SK-N-SH (cell line): ENCODE measurements at regions not wholly inside any gene's neighbourhood (a gene's known extent, or its start where the extent isn't known, plus 50 kb on each side); places are given as distances from the start of the nearest gene placed in this dataset.

Experiments
- CTCF ChIA-PET: fragments of 300-600, 350-600 bp; formaldehyde crosslinking; extraction: SDS; loops from one replicate; lab custom pipeline; 2021; lab: Yijun Ruan, JAX
- POLR2A ChIA-PET: fragments of 350-600 bp; sonication (Branson Sonifier 250); formaldehyde crosslinking; extraction: SDS; loops from one replicate; lab custom pipeline; 2020; ENCODE audit warnings: antibody characterized with exemption, inconsistent platforms; lab: Yijun Ruan, JAX
- DNase-seq: peaks from one replicate; pipeline ENCODE4 v3.0.0; 2012
- H2AFZ ChIP-seq: fragments of 200-600 bp; sonication (generic); 2 replicates; pipeline ENCODE4 v1.8.1; 2016; ENCODE audit warnings: antibody characterized with exemption, mild to moderate bottlenecking, low read depth
- H3F3A ChIP-seq: fragments of 200-600 bp; sonication (generic); replicated peaks from 2 replicates; pipeline ENCODE3; 2016; ENCODE audit warnings: antibody characterized with exemption, mild to moderate bottlenecking; ENCODE audit not compliant: insufficient read depth
- H3K27ac ChIP-seq, 2 experiments: fragments of 200-500 bp in 1 of 2; fragments of 200-600 bp in 1 of 2; sonication (Bioruptor generic) in 1 of 2; sonication (generic), shearing (Covaris generic) in 1 of 2; 2 replicates each; pipeline versions ENCODE4 v1.5.1 to v1.6.1; 2014 to 2016; ENCODE audit warnings: low read depth in 2 of 2, inconsistent platforms in 1 of 2, low read length in 1 of 2, mild to moderate bottlenecking in 1 of 2, mixed read lengths in 1 of 2
- H3K27me3 ChIP-seq: fragments of 200-600 bp; sonication (generic), shearing (Covaris generic); 2 replicates; pipeline ENCODE4 v1.6.1; 2016; ENCODE audit warnings: mixed run types; ENCODE audit not compliant: insufficient read depth
- H3K36me3 ChIP-seq, 2 experiments: fragments of 200-500 bp in 1 of 2; fragments of 200-600 bp in 1 of 2; sonication (Bioruptor generic) in 1 of 2; sonication (generic) in 1 of 2; replicated peaks in 1 of 2; 2 replicates each; pipeline versions ENCODE3 to v1.5.1; 2014 to 2016; ENCODE audit warnings: low read length in 1 of 2, mild to moderate bottlenecking in 1 of 2; ENCODE audit not compliant: insufficient read depth in 2 of 2, control insufficient read depth in 1 of 2
- H3K4me1 ChIP-seq, 2 experiments: fragments of 200-500 bp in 1 of 2; fragments of 200-600 bp in 1 of 2; sonication (Bioruptor generic) in 1 of 2; sonication (generic), shearing (Covaris generic) in 1 of 2; 2 replicates each; pipeline versions ENCODE4 v1.5.1 to v1.6.1; 2014 to 2016; ENCODE audit warnings: low read depth in 1 of 2, low read length in 1 of 2, mixed run types in 1 of 2; ENCODE audit not compliant: insufficient read depth in 2 of 2, control insufficient read depth in 1 of 2
- H3K4me2 ChIP-seq: fragments of 200-600 bp; sonication (generic), shearing (Covaris generic); 2 replicates; pipeline ENCODE4 v1.6.1; 2017; ENCODE audit warnings: mixed run types
- H3K4me3 ChIP-seq, 2 experiments: fragments of 200-500 bp in 1 of 2; fragments of 200-600 bp in 1 of 2; sonication (Bioruptor generic) in 1 of 2; sonication (generic), shearing (Covaris generic) in 1 of 2; 2 replicates each; pipeline versions ENCODE4 v1.5.1 to v1.8.1; 2014 to 2016; ENCODE audit warnings: low read depth in 2 of 2, inconsistent platforms in 1 of 2, low read length in 1 of 2, mild to moderate bottlenecking in 1 of 2, mixed read lengths in 1 of 2, moderate library complexity in 1 of 2
- H3K79me2 ChIP-seq: fragments of 200-600 bp; sonication (generic); 2 replicates; pipeline ENCODE4 v1.8.1; 2017; ENCODE audit warnings: mild to moderate bottlenecking; ENCODE audit not compliant: insufficient read depth
- H3K9ac ChIP-seq: fragments of 200-600 bp; sonication (generic); 2 replicates; pipeline ENCODE4 v1.6.1; 2017; ENCODE audit warnings: mixed run types
- H3K9me2 ChIP-seq: fragments of 200-600 bp; sonication (generic); 2 replicates; pipeline ENCODE4 v1.6.1; 2017; ENCODE audit warnings: mixed run types
- H3K9me3 ChIP-seq: fragments of 200-600 bp; sonication (generic); 2 replicates; pipeline ENCODE4 v1.6.1; 2017; ENCODE audit warnings: mixed run types, mild to moderate bottlenecking, moderate library complexity
- H4K20me1 ChIP-seq: fragments of 200-600 bp; sonication (generic); 2 replicates; pipeline ENCODE4 v1.6.1; 2017; ENCODE audit warnings: mild to moderate bottlenecking, mixed run types; ENCODE audit not compliant: insufficient read depth
- FOXJ3 ChIP-seq: sonication (generic); formaldehyde crosslinking; IDR thresholded peaks from 2 replicates; pipeline ENCODE4 v1.5.1; 2020; ENCODE audit warnings: mild to moderate bottlenecking, missing genetic modification reagents
- GABPA ChIP-seq: IDR thresholded peaks from 2 replicates; pipeline ENCODE4 v1.4.0; 2012; ENCODE audit warnings: low read depth, mild to moderate bottlenecking
- GATA2 ChIP-seq: sonication (generic); formaldehyde crosslinking; IDR thresholded peaks from 2 replicates; pipeline ENCODE4 v1.5.0; 2020; ENCODE audit warnings: mild to moderate bottlenecking, missing genetic modification reagents
- MEF2A ChIP-seq: IDR thresholded peaks from 2 replicates; pipeline ENCODE4 v1.4.0; 2012; ENCODE audit warnings: low read depth, borderline replicate concordance
- MXI1 ChIP-seq: IDR thresholded peaks from 2 replicates; pipeline ENCODE4 v1.6.1; 2012; ENCODE audit warnings: mild to moderate bottlenecking, low read depth, low read length, improper control_type of control experiment
- NFIC ChIP-seq: IDR thresholded peaks from 2 replicates; pipeline ENCODE4 v1.4.0; 2012; ENCODE audit warnings: borderline replicate concordance
- NRF1 ChIP-seq: IDR thresholded peaks from 2 replicates; pipeline ENCODE4 v1.6.1; 2012; ENCODE audit warnings: low read depth, mild to moderate bottlenecking, low read length
- POLR2AphosphoS5 ChIP-seq: IDR thresholded peaks from 2 replicates; pipeline ENCODE4 v1.6.1; 2012; ENCODE audit warnings: low read depth, low read length
- RFX5 ChIP-seq: IDR thresholded peaks from 2 replicates; pipeline ENCODE4 v1.6.1; 2012; ENCODE audit warnings: mild to moderate bottlenecking, improper control_type of control experiment, low read length
- RXRA ChIP-seq: IDR thresholded peaks from 2 replicates; pipeline ENCODE4 v1.4.0; 2012; ENCODE audit warnings: low read depth, mild to moderate bottlenecking, borderline replicate concordance
- SMC3 ChIP-seq: IDR thresholded peaks from 2 replicates; pipeline ENCODE4 v1.6.1; 2012; ENCODE audit warnings: low read depth, low read length, improper control_type of control experiment
- TAF1 ChIP-seq: IDR thresholded peaks from 2 replicates; pipeline ENCODE4 v1.6.1; 2012; ENCODE audit warnings: low read depth, mild to moderate bottlenecking, low read length, moderate library complexity, borderline replicate concordance
- TEAD4 ChIP-seq: IDR thresholded peaks from 2 replicates; pipeline ENCODE4 v1.4.0; 2012; ENCODE audit warnings: mild to moderate bottlenecking, borderline replicate concordance; ENCODE audit not compliant: insufficient read depth
- YY1 ChIP-seq: IDR thresholded peaks from 2 replicates; pipeline ENCODE4 v1.4.0; 2012; ENCODE audit warnings: low read depth, mild to moderate bottlenecking
- TF ChIP-seq, protein P1 (sequence below): fragments of 150-350 bp; IDR thresholded peaks from 2 replicates; pipeline ENCODE4 v1.6.1; 2017; ENCODE audit warnings: antibody characterized with exemption, low read length, low read depth, borderline replicate concordance
- TF ChIP-seq, protein P2 (sequence below): IDR thresholded peaks from 2 replicates; pipeline ENCODE4; 2012
- TF ChIP-seq, protein P3 (sequence below): IDR thresholded peaks from 2 replicates; pipeline ENCODE4 v1.4.0; 2012; ENCODE audit warnings: low read depth, borderline replicate concordance
- TF ChIP-seq, protein P4 (sequence below): IDR thresholded peaks from 2 replicates; pipeline ENCODE4 v1.4.0; 2012; ENCODE audit warnings: low read depth

DNA sequence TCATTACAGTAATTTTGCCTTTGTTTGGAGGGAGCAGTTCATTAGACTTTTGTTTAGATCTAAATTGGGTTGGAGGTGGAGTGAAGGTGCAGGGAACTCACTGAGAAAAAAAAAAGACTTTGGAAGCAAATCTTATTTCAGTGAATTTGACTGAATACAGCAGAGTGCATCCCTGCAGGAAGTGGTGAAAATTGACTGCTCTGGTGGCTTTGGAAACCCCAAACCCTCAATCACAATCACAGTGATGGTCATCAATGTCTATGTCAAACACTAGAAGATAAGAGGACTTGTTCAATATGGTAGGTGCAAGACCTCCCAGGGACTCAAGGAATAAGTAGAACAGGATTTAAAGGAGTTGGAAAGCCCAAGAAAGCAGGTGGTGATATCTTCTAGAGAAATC, 76.0 kb upstream of the RASA1 start:
- Histone ChIP-seq H3K9me2 (no peaks in the 10 kb centered on the region), H3K9me3 (no peaks in the 10 kb centered on the region), H4K20me1 (no peaks in the 10 kb centered on the region), H3K4me1 (peaks cover 0 to 11% of the 10 kb centered on the region in 2 experiments; a peak in 1 of 4 replicates), H3K79me2 (no peaks in the 10 kb centered on the region), H3K27me3 (no peaks in the 10 kb centered on the region), H3K4me2 (no peak overlapping the region), H3K27ac (no peak overlapping the region), H3K4me3 (no peak overlapping the region), H2AFZ (no peak overlapping the region), H3K9ac (no peak overlapping the region), H3F3A (peaks cover 23% of the 10 kb centered on the region), H3K36me3 (no peaks in the 10 kb centered on the region)
- DNase-seq, result no peak
- CTCF ChIA-PET, result no interaction called here
- POLR2A ChIA-PET, result no interaction called here
- no peak for TF ChIP-seq RFX5
- no peak for TF ChIP-seq YY1
- TF ChIP-seq RXRA, result no peak
- TF ChIP-seq TEAD4, result no peak
- no peak for TF ChIP-seq MEF2A
- TF ChIP-seq FOXJ3, result no peak
- TF ChIP-seq, protein P1, sequence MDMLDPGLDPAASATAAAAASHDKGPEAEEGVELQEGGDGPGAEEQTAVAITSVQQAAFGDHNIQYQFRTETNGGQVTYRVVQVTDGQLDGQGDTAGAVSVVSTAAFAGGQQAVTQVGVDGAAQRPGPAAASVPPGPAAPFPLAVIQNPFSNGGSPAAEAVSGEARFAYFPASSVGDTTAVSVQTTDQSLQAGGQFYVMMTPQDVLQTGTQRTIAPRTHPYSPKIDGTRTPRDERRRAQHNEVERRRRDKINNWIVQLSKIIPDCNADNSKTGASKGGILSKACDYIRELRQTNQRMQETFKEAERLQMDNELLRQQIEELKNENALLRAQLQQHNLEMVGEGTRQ, result no peak
- TF ChIP-seq TAF1, result no peak
- TF ChIP-seq, protein P2, sequence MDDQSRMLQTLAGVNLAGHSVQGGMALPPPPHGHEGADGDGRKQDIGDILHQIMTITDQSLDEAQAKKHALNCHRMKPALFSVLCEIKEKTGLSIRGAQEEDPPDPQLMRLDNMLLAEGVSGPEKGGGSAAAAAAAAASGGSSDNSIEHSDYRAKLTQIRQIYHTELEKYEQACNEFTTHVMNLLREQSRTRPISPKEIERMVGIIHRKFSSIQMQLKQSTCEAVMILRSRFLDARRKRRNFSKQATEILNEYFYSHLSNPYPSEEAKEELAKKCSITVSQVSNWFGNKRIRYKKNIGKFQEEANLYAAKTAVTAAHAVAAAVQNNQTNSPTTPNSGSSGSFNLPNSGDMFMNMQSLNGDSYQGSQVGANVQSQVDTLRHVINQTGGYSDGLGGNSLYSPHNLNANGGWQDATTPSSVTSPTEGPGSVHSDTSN, result no peak
- TF ChIP-seq, protein P3, sequence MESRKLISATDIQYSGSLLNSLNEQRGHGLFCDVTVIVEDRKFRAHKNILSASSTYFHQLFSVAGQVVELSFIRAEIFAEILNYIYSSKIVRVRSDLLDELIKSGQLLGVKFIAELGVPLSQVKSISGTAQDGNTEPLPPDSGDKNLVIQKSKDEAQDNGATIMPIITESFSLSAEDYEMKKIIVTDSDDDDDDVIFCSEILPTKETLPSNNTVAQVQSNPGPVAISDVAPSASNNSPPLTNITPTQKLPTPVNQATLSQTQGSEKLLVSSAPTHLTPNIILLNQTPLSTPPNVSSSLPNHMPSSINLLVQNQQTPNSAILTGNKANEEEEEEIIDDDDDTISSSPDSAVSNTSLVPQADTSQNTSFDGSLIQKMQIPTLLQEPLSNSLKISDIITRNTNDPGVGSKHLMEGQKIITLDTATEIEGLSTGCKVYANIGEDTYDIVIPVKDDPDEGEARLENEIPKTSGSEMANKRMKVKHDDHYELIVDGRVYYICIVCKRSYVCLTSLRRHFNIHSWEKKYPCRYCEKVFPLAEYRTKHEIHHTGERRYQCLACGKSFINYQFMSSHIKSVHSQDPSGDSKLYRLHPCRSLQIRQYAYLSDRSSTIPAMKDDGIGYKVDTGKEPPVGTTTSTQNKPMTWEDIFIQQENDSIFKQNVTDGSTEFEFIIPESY, result no peak
- TF ChIP-seq MXI1, result no peak
- TF ChIP-seq NFIC, result no peak
- no peak for TF ChIP-seq GATA2 (CRISPR knock-in tag)
- TF ChIP-seq NRF1, result no peak
- TF ChIP-seq, protein P4, sequence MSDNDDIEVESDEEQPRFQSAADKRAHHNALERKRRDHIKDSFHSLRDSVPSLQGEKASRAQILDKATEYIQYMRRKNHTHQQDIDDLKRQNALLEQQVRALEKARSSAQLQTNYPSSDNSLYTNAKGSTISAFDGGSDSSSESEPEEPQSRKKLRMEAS, result no peak
- TF ChIP-seq GABPA, result no peak
- no peak for TF ChIP-seq SMC3
- no peak for TF ChIP-seq POLR2AphosphoS5
- TF ChIP-seq, all 33 proteins: peak for 0
